GM06990 (cell line): ENCODE measurements at regions not wholly inside any gene's neighbourhood (a gene's known extent, or its start where the extent isn't known, plus 50 kb on each side); places are given as distances from the start of the nearest gene placed in this dataset.

Source experiments
- DNase-seq: peaks from one replicate; pipeline ENCODE4 v3.0.0-alpha.2; 2011; ENCODE audit not compliant: insufficient read length; ENCODE audit errors: extremely low read depth
- H3K27me3 ChIP-seq: replicated peaks from 2 replicates; pipeline ENCODE4 v1.6.0; 2011; ENCODE audit warnings: low read length; ENCODE audit not compliant: control insufficient read depth, insufficient read depth
- H3K36me3 ChIP-seq: 2 replicates; pipeline ENCODE4 v1.5.1; 2011; ENCODE audit warnings: low read length; ENCODE audit not compliant: control insufficient read depth, insufficient read depth
- H3K4me3 ChIP-seq: replicated peaks from 2 replicates; pipeline ENCODE4 v1.5.1; 2011; ENCODE audit warnings: low read depth, mild to moderate bottlenecking, control low read depth, low read length
- CTCF ChIP-seq: IDR thresholded peaks from 2 replicates; pipeline ENCODE4 v1.5.1; 2011; ENCODE audit warnings: low read length, control low read depth, mild to moderate bottlenecking, inconsistent platforms; ENCODE audit not compliant: insufficient read depth, poor library complexity, severe bottlenecking

- no peak for TF ChIP-seq CTCF
- Histone ChIP-seq H3K36me3 (no peaks in the 10 kb centered on the region), H3K27me3 (no peaks in the 10 kb centered on the region), H3K4me3 (no peak overlapping the region)
- DNase-seq, result no peak
Measured at GRCh38 chr3:5750091-5750490, 562.6 kb downstream of the EDEM1 start.

GRCh38 chr3:5750874-5751640 lies 563.5 kb downstream of the EDEM1 start:
- no peak for DNase-seq
- no peaks in the 10 kb centered on the region for H3K36me3 ChIP-seq
- no peaks in the 10 kb centered on the region for H3K27me3 ChIP-seq
- no peak for TF ChIP-seq CTCF
- H3K4me3 ChIP-seq, result no peak overlapping the region

- Histone ChIP-seq H3K4me3 (no peak overlapping the region), H3K27me3 (no peaks in the 10 kb centered on the region)
- DNase-seq, result no peak
Measured at GRCh38 chr3:5754602-5755001, 567.1 kb downstream of the EDEM1 start.

GRCh38 chr3:5756443-5756842 lies 568.9 kb downstream of the EDEM1 start:
- Histone ChIP-seq H3K4me3 (no peak overlapping the region), H3K36me3 (no peaks in the 10 kb centered on the region), H3K27me3 (no peaks in the 10 kb centered on the region)
- TF ChIP-seq CTCF, result no peak
- no peak for DNase-seq

More at GRCh38 chr3:5754602-5755001, 567.1 kb downstream of the EDEM1 start:
- no peak for TF ChIP-seq CTCF
- H3K36me3 ChIP-seq, result no peaks in the 10 kb centered on the region

- no peak for TF ChIP-seq CTCF
- Histone ChIP-seq H3K4me3 (no peak overlapping the region), H3K36me3 (no peaks in the 10 kb centered on the region), H3K27me3 (no peaks in the 10 kb centered on the region)
- no peak for DNase-seq
Measured at GRCh38 chr3:5757213-5757804, 569.8 kb downstream of the EDEM1 start.

- Histone ChIP-seq H3K27me3 (no peaks in the 10 kb centered on the region), H3K36me3 (no peaks in the 10 kb centered on the region), H3K4me3 (no peak overlapping the region)
- no peak for DNase-seq
- TF ChIP-seq CTCF, result no peak
Measured at GRCh38 chr3:5758699-5759098, 571.2 kb downstream of the EDEM1 start.
